Prostate gland (tissue), 2 donors: ENCODE measurements at regions not wholly inside any gene's neighbourhood (a gene's known extent, or its start where the extent isn't known, plus 50 kb on each side); places are given as distances from the start of the nearest gene placed in this dataset.

Experiments
- DNase-seq: peaks from one replicate; pipeline ENCODE4 v3.0.0-alpha.2; 2019; ENCODE audit warnings: low spot score
- H3K27ac ChIP-seq, 2 donors: fragments of 200-600 bp; sonication (generic); 2 replicates each; pipeline ENCODE4 v1.5.1; 2017 to 2019
- H3K27me3 ChIP-seq: fragments of 200-600 bp; sonication (generic); replicated peaks from 2 replicates; pipeline ENCODE4 v1.5.1; 2019; ENCODE audit not compliant: insufficient read depth
- H3K36me3 ChIP-seq, 2 donors: fragments of 200-600 bp; sonication (generic); 1 replicate in 1 of 2; 2 replicates in 1 of 2; pipeline versions ENCODE4 v1.5.1 to v1.8.1; 2017 to 2019
- H3K4me1 ChIP-seq: fragments of 200-600 bp; sonication (generic); replicated peaks from 2 replicates; pipeline ENCODE4 v1.5.1; 2019
- H3K4me3 ChIP-seq, 2 donors: fragments of 200-600 bp; sonication (generic); 2 replicates each; pipeline ENCODE4 v1.5.1; 2017 to 2019
- H3K9me3 ChIP-seq: fragments of 200-600 bp; sonication (generic); 2 replicates; pipeline ENCODE4 v1.5.1; 2017
- CTCF ChIP-seq, 4 experiments: fragments of 200-600 bp in 2 of 4; fragments of 450-650 bp in 2 of 4; sonication (generic) in 2 of 4; IDR thresholded peaks; 1 replicate in 3 of 4; 2 replicates in 1 of 4; pipeline ENCODE4 v1.5.1; 2016 to 2019; ENCODE audit warnings: antibody characterized with exemption in 4 of 4, mild to moderate bottlenecking in 2 of 4, moderate library complexity in 2 of 4
- POLR2A ChIP-seq: fragments of 450-650 bp; IDR thresholded peaks from one replicate; pipeline ENCODE4 v1.6.1; 2016; ENCODE audit warnings: antibody characterized with exemption, mild to moderate bottlenecking
- POLR2AphosphoS5 ChIP-seq: sonication (generic); formaldehyde crosslinking; IDR thresholded peaks from one replicate; pipeline ENCODE4 v1.6.1; 2017; ENCODE audit warnings: antibody characterized with exemption
- WGBS: methylation state at CpG from one replicate; pipeline ENCODE4 v1.1.5; 2018; 5-methylcytosine and 5-hydroxymethylcytosine counted together
- intact Hi-C: fragments of 100-400 bp; cut with DNase I; formaldehyde crosslinking; loops from one replicate; pipeline ENCODE4 v1.14.2; 2022

GRCh38 chr12:76704693-76705092 is 59.2 kb upstream of the ZDHHC17 start:
- WGBS = 46% methylated on average over 2 of the region's 2 CpGs
- TF ChIP-seq POLR2A = no peak
- TF ChIP-seq POLR2AphosphoS5 = no peak
- TF ChIP-seq CTCF (IDR thresholded peaks at IDR 0.05) = no peak
- Histone ChIP-seq H3K4me3 (no peak overlapping the region), H3K27me3 (no peaks in the 10 kb centered on the region), H3K4me1 (no peaks in the 10 kb centered on the region), H3K36me3 (no peaks in the 10 kb centered on the region), H3K9me3 (no peaks in the 10 kb centered on the region), H3K27ac (no peak overlapping the region)
- no peak for DNase-seq
- intact Hi-C loops = no loop called here

GRCh38 chr12:76706101-76706500 is 57.8 kb upstream of the ZDHHC17 start:
- no peaks in the 10 kb centered on the region for H3K27me3 ChIP-seq
- no peak overlapping the region for H3K4me3 ChIP-seq
- no peaks in the 10 kb centered on the region for H3K36me3 ChIP-seq
- H3K27ac ChIP-seq = no peak overlapping the region
- intact Hi-C loops = no loop called here
- no peaks in the 10 kb centered on the region for H3K9me3 ChIP-seq
- TF ChIP-seq POLR2AphosphoS5 = no peak
- TF ChIP-seq POLR2A = no peak
- no peak for TF ChIP-seq CTCF (IDR thresholded peaks at IDR 0.05)
- DNase-seq = no peak
- no peaks in the 10 kb centered on the region for H3K4me1 ChIP-seq

- Histone ChIP-seq H3K27ac (no peak overlapping the region), H3K4me3 (no peak overlapping the region), H3K36me3 (no peaks in the 10 kb centered on the region), H3K9me3 (no peaks in the 10 kb centered on the region), H3K27me3 (no peaks in the 10 kb centered on the region), H3K4me1 (no peaks in the 10 kb centered on the region)
- intact Hi-C loops = no loop called here
- DNase-seq = no peak
- TF ChIP-seq POLR2A = no peak
Observed at GRCh38 chr12:76706761-76707160, 57.2 kb upstream of the ZDHHC17 start.

- Histone ChIP-seq H3K27ac (no peak overlapping the region), H3K4me3 (no peak overlapping the region), H3K27me3 (no peaks in the 10 kb centered on the region), H3K36me3 (no peaks in the 10 kb centered on the region), H3K4me1 (no peaks in the 10 kb centered on the region), H3K9me3 (no peaks in the 10 kb centered on the region)
- intact Hi-C loops = no loop called here
- TF ChIP-seq CTCF (IDR thresholded peaks at IDR 0.05) (no peak), POLR2AphosphoS5 (no peak), POLR2A (no peak)
- 64% methylated on average over 4 of the region's 4 CpGs for whole genome bisulfite sequencing
- DNase-seq = no peak
Observed at GRCh38 chr12:76707772-76708171, 56.1 kb upstream of the ZDHHC17 start.

- no peaks in the 10 kb centered on the region for H3K27me3 ChIP-seq
- WGBS = 37% methylated on average over 2 of the region's 2 CpGs
- DNase-seq = no peak
- no peaks in the 10 kb centered on the region for H3K4me1 ChIP-seq
- intact Hi-C loops = no loop called here
- H3K9me3 ChIP-seq = no peaks in the 10 kb centered on the region
- TF ChIP-seq CTCF (IDR thresholded peaks at IDR 0.05) = no peak
- TF ChIP-seq POLR2AphosphoS5 = no peak
- TF ChIP-seq POLR2A = no peak
- no peaks in the 10 kb centered on the region for H3K36me3 ChIP-seq
- H3K4me3 ChIP-seq = no peak overlapping the region
- no peak overlapping the region for H3K27ac ChIP-seq
Observed at GRCh38 chr12:76708296-76708695, 55.6 kb upstream of the ZDHHC17 start.
